K562 (cell line): ENCODE measurements at regions not wholly inside any gene's neighbourhood (a gene's known extent, or its start where the extent isn't known, plus 50 kb on each side); places are given as distances from the start of the nearest gene placed in this dataset.

Source experiments
- ATAC-seq: fragments of 200-7000 bp; cut with Tn5 transposase; 3 replicates; pipeline ENCODE4 v1.9.1; 2020; ENCODE audit warnings: moderate library complexity
- BruUV-seq: library from RNA; stranded (reverse); fragments of 400-500 nt; replicated peaks from 2 replicates; lab custom pipeline; 2021; lab: Mats Ljungman, UMichigan
- CTCF ChIA-PET: fragments of 300-600 bp; formaldehyde crosslinking; extraction: SDS; loops from one replicate; lab custom pipeline; 2021; ENCODE audit warnings: low intra/inter-chr PET ratio; lab: Yijun Ruan, JAX
- POLR2A ChIA-PET: fragments of 300-600, 350-650 bp; sonication (Branson Sonifier 250); formaldehyde crosslinking; extraction: SDS; loops from one replicate; lab custom pipeline; 2021; ENCODE audit warnings: antibody characterized with exemption, inconsistent platforms; lab: Yijun Ruan, JAX
- DNase-seq, 4 experiments: peaks; one replicate each; pipeline versions ENCODE4 v3.0.0 to v3.0.0-alpha.2; 2011 to 2018; ENCODE audit warnings: low spot score in 3 of 4, mixed read lengths in 3 of 4; ENCODE audit errors: extremely low read depth in 1 of 4
- FAIRE-seq: peaks from 2 replicates; lab custom pipeline; 2011; peaks lifted over from hg19 to GRCh38; lab: Jason Lieb, UNC
- H2AFZ ChIP-seq: 2 replicates; pipeline ENCODE4 v1.6.0; 2011; ENCODE audit warnings: low read depth, low read length, control low read depth, inconsistent platforms
- H3K27ac ChIP-seq: fragments of 200-600 bp; 3 replicates; pipeline ENCODE4 v1.8.0; 2011; ENCODE audit warnings: low read depth, mild to moderate bottlenecking, control low read depth, inconsistent platforms, low read length, moderate library complexity, mixed read lengths; ENCODE audit errors: extremely low read depth
- H3K27me3 ChIP-seq, 2 experiments: fragments of 300-600 bp in 1 of 2; 2 replicates in 1 of 2; 3 replicates in 1 of 2; pipeline versions ENCODE4 v1.6.0 to v1.8.0; 2011; ENCODE audit warnings: inconsistent platforms in 2 of 2, low read length in 2 of 2, mild to moderate bottlenecking in 1 of 2, mixed read lengths in 1 of 2, moderate library complexity in 1 of 2; ENCODE audit not compliant: control insufficient read depth in 2 of 2, insufficient read depth in 2 of 2
- H3K36me3 ChIP-seq: fragments of 300-600 bp; 3 replicates; pipeline ENCODE4 v1.8.0; 2011; ENCODE audit warnings: mild to moderate bottlenecking, low read length, inconsistent platforms; ENCODE audit not compliant: control insufficient read depth, insufficient read depth
- H3K4me1 ChIP-seq, 2 experiments: fragments of 200-600 bp in 1 of 2; replicated peaks in 1 of 2; 2 replicates in 1 of 2; 3 replicates in 1 of 2; pipeline versions ENCODE4 v1.5.1 to v1.8.0; 2011; ENCODE audit warnings: inconsistent platforms in 2 of 2, low read length in 2 of 2, mild to moderate bottlenecking in 1 of 2, mixed read lengths in 1 of 2, moderate library complexity in 1 of 2; ENCODE audit not compliant: control insufficient read depth in 2 of 2, insufficient read depth in 2 of 2
- H3K4me2 ChIP-seq: 2 replicates; pipeline ENCODE4 v1.6.1; 2011; ENCODE audit warnings: low read length, control low read depth, inconsistent platforms, mixed read lengths; ENCODE audit not compliant: insufficient read depth
- H3K4me3 ChIP-seq: fragments of 200-600 bp; sonication (generic), shearing (Covaris generic); 2 replicates; pipeline ENCODE4 v1.5.1; 2016; ENCODE audit warnings: control low read depth, inconsistent platforms
- H3K79me2 ChIP-seq: fragments of 200-600 bp; 3 replicates; pipeline ENCODE4 v1.8.0; 2011; ENCODE audit warnings: low read length, inconsistent platforms; ENCODE audit not compliant: control insufficient read depth, insufficient read depth
- H3K9ac ChIP-seq, 2 experiments: 2 replicates each; pipeline versions ENCODE4 v1.6.0 to v1.6.1; 2011; ENCODE audit warnings: low read depth in 2 of 2, low read length in 2 of 2, control low read depth in 1 of 2, inconsistent platforms in 1 of 2, mild to moderate bottlenecking in 1 of 2, mixed read lengths in 1 of 2; ENCODE audit not compliant: insufficient read depth in 1 of 2
- H3K9me1 ChIP-seq: one replicate; pipeline ENCODE4 v1.6.0; 2011; ENCODE audit warnings: inconsistent platforms, mild to moderate bottlenecking, low read length, moderate library complexity; ENCODE audit not compliant: control insufficient read depth, insufficient read depth
- H3K9me3 ChIP-seq: replicated peaks from 2 replicates; pipeline ENCODE4 v1.5.1; 2011; ENCODE audit warnings: low read depth, low read length, inconsistent platforms; ENCODE audit not compliant: control insufficient read depth, insufficient read depth
- H4K20me1 ChIP-seq: replicated peaks from 2 replicates; pipeline ENCODE4 v1.6.1; 2011; ENCODE audit warnings: low read length, inconsistent platforms, mixed read lengths; ENCODE audit not compliant: control insufficient read depth, insufficient read depth
- BDP1 ChIP-seq: IDR thresholded peaks from 3 replicates; pipeline ENCODE4 v1.6.1; 2011; ENCODE audit not compliant: insufficient read length, insufficient read depth
- BRD9 ChIP-seq: fragments of 450-650 bp; IDR thresholded peaks from 2 replicates; pipeline ENCODE4 v1.6.1; 2018; ENCODE audit warnings: low read depth; ENCODE audit not compliant: partially characterized antibody
- CBX2 ChIP-seq: fragments of 200-600 bp; sonication (generic); IDR thresholded peaks from one replicate; pipeline ENCODE4 v1.6.1; 2012; ENCODE audit warnings: mild to moderate bottlenecking, low read length, inconsistent platforms; ENCODE audit not compliant: insufficient read depth, poor library complexity, severe bottlenecking
- CSDE1 ChIP-seq, 2 experiments: fragments of 450-650 bp; IDR thresholded peaks; 2 replicates each; pipeline ENCODE4 v1.6.1; 2016; ENCODE audit warnings: mild to moderate bottlenecking in 1 of 2
- FOSL1 ChIP-seq: fragments of 200-800 bp; sonication (Bioruptor generic); conservative IDR thresholded peaks from 2 replicates; pipeline ENCODE4 v1.6.1; 2016; ENCODE audit warnings: missing genetic modification characterization, missing compliant biosample characterization
- HMGN3 ChIP-seq: IDR thresholded peaks from 2 replicates; pipeline ENCODE4 v1.6.1; 2011; ENCODE audit warnings: borderline replicate concordance, low read depth, mild to moderate bottlenecking, mixed read lengths, low read length; ENCODE audit not compliant: insufficient read length; ENCODE audit errors: extremely low read depth
- MAFK ChIP-seq: IDR thresholded peaks from 2 replicates; pipeline ENCODE4 v1.6.1; 2011; ENCODE audit warnings: low read length, improper control_type of control experiment
- MED1 ChIP-seq: sonication (generic); formaldehyde crosslinking; IDR thresholded peaks from 2 replicates; pipeline ENCODE4 v1.8.1; 2023; ENCODE audit warnings: missing genetic modification reagents, borderline replicate concordance
- PRPF4 ChIP-seq: fragments of 200-400 bp; formaldehyde crosslinking; IDR thresholded peaks from one replicate; pipeline ENCODE4 v1.6.1; 2017; ENCODE audit warnings: low read length, low read depth, mild to moderate bottlenecking; ENCODE audit not compliant: insufficient read depth, poor library complexity, severe bottlenecking
- SREBF1 ChIP-seq: fragments of 150-350 bp; IDR thresholded peaks from 2 replicates; pipeline ENCODE4 v1.6.1; 2014; ENCODE audit warnings: antibody characterized with exemption, low read depth, low read length, borderline replicate concordance
- USF2 ChIP-seq: sonication (generic); formaldehyde crosslinking; IDR thresholded peaks from 2 replicates; pipeline ENCODE4 v1.5.0; 2020; ENCODE audit warnings: missing genetic modification reagents
- ZBTB17 ChIP-seq: fragments of 450-650 bp; formaldehyde crosslinking; IDR thresholded peaks from 2 replicates; pipeline ENCODE4 v1.4.0; 2020; ENCODE audit warnings: mild to moderate bottlenecking
- ZNF584 ChIP-seq: fragments of 200-800 bp; sonication (Bioruptor generic); IDR thresholded peaks from 2 replicates; pipeline ENCODE4 v1.6.1; 2016; ENCODE audit warnings: low read depth, mild to moderate bottlenecking, missing genetic modification characterization, missing compliant biosample characterization
- ZNF668 ChIP-seq: fragments of 250-450 bp; sonication (Bioruptor Pico); IDR thresholded peaks from 2 replicates; pipeline ENCODE4 v1.8.0; 2022; ENCODE audit warnings: mild to moderate bottlenecking, inconsistent platforms
- WGBS: fragments of 100-300 bp; shearing (Covaris generic); methylation state at CpG from one replicate; pipeline ENCODE4 v1.1.6; 2016; ENCODE audit warnings: low coverage, mixed read lengths; ENCODE audit not compliant: insufficient coverage; ENCODE audit errors: missing lambda C conversion rate; 5-methylcytosine and 5-hydroxymethylcytosine counted together
- in situ Hi-C: fragments of 300-500 bp; cut with MboI; formaldehyde crosslinking; loops from 4 replicates; pipeline ENCODE4 v1.15.0; 2018; ENCODE audit warnings: inconsistent platforms, mixed read lengths
- intact Hi-C: fragments of 100-400 bp; cut with micrococcal nuclease; formaldehyde crosslinking; loops from 2 replicates; pipeline ENCODE4 v1.14.2; 2022
- TF ChIP-seq, protein P1 (sequence below): fragments of 250-450 bp; sonication (Bioruptor Pico); IDR thresholded peaks from 2 replicates; pipeline ENCODE4 v1.8.0; 2021; ENCODE audit warnings: borderline replicate concordance, mild to moderate bottlenecking, moderate library complexity; ENCODE audit not compliant: poor library complexity, severe bottlenecking
- TF ChIP-seq, protein P2 (sequence below): fragments of 450-650 bp; IDR thresholded peaks from one replicate; pipeline ENCODE4 v1.6.1; 2018; ENCODE audit warnings: mild to moderate bottlenecking, moderate library complexity; ENCODE audit not compliant: partially characterized antibody

DNA sequence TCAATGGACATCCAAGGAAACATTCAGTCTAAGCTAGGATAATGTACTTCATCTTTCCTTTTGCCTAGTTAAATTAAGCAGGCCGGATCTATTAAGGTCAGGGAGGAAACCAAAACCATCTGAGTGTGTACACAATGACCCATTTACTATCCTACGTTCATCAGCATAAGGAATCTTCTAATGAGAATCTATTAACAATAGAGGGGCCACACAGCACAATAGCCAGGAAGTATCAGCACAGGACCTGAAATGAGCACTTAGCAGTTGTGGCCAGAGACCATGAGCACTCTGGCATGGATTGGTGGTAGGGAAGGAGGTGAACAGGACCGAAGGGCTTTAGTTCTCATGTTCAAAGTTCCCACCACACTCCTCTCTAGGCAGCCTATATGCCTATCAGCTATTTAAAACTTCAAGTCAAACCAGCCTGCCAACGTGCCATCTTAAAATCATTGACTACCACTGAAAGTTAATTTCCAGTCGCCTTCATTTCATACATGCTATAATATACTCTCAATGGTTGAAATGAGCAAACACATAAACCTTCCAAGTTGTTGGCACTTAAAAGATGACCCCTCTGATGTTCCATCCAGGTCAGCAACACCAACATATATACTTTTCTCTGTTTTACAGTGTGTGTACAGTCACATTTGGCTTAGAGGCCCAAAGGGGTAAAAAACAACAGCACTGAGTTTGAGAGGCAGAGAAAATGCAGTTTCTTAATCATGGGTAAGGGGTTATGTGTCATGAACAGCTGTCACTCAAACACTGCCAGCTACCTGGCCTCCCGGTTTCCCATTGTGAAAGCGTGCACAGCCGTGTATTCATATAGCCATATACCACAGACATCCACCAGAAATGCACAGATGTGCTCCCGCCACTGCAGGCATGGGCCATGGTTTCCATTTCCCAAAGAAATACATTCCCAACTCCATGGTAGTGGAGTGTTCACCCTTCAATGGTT lies 184.3 kb downstream of the TBXT start:
- POLR2A ChIA-PET: interaction anchor here (0.6 kb wide), 1 partner anchor 979 kb away, joined by 10 read pairs; no protein-coding TSS in a partner anchor
- FAIRE-seq: no peak

GRCh38 chr6:165978476-165978875 lies 189.2 kb downstream of the TBXT start:
- Histone ChIP-seq H3K9ac (no peak overlapping the region), H3K4me1 (no peaks in the 10 kb centered on the region), H3K36me3 (no peaks in the 10 kb centered on the region), H2AFZ (no peak overlapping the region), H3K27ac (no peak overlapping the region), H3K27me3 (no peaks in the 10 kb centered on the region), H3K4me3 (no peak overlapping the region), H3K79me2 (no peaks in the 10 kb centered on the region), H4K20me1 (peaks cover 3% of the 10 kb centered on the region; the same call in 1 of the 2 replicates), H3K9me3 (no peaks in the 10 kb centered on the region), H3K4me2 (no peak overlapping the region), H3K9me1 (no peaks in the 10 kb centered on the region)
- intact Hi-C loops (no loop called here), in situ Hi-C loops (no loop called here)
- no TSS peak for BruUV-seq
- no peak for ATAC-seq
- FAIRE-seq: no peak
- ChIA-PET CTCF (no interaction called here), POLR2A (interaction anchor here (0.6 to 0.7 kb wide), 2 partner anchors 80 to 148 kb away, joined by 3 read pairs; no protein-coding TSS in a partner anchor)
- WGBS: 0% methylated on average over 3 of the region's 3 CpGs
- DNase-seq: no peak
- TF ChIP-seq MAFK (no peak), USF2 (CRISPR knock-in tag) (no peak), BDP1 (no peak), ZNF584 (CRISPR knock-in tag) (no peak), BRD9 (no peak), PRPF4 (no peak)
- TF ChIP-seq, protein P1, sequence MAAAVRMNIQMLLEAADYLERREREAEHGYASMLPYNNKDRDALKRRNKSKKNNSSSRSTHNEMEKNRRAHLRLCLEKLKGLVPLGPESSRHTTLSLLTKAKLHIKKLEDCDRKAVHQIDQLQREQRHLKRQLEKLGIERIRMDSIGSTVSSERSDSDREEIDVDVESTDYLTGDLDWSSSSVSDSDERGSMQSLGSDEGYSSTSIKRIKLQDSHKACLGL: no peak
- TF ChIP-seq, protein P2, sequence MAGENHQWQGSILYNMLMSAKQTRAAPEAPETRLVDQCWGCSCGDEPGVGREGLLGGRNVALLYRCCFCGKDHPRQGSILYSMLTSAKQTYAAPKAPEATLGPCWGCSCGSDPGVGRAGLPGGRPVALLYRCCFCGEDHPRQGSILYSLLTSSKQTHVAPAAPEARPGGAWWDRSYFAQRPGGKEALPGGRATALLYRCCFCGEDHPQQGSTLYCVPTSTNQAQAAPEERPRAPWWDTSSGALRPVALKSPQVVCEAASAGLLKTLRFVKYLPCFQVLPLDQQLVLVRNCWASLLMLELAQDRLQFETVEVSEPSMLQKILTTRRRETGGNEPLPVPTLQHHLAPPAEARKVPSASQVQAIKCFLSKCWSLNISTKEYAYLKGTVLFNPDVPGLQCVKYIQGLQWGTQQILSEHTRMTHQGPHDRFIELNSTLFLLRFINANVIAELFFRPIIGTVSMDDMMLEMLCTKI: no peak

More for the DNA sequence above, 184.3 kb downstream of the TBXT start:
- no peaks in the 10 kb centered on the region for H3K9me3 ChIP-seq
- no peak overlapping the region for H3K9ac ChIP-seq
- peaks cover 3% of the 10 kb centered on the region; the same call in 1 of the 2 replicates for H4K20me1 ChIP-seq
- no peaks in the 10 kb centered on the region for H3K9me1 ChIP-seq
- H3K27ac ChIP-seq: no peak overlapping the region
- no peaks in the 10 kb centered on the region for H3K4me1 ChIP-seq
- no peaks in the 10 kb centered on the region for H3K79me2 ChIP-seq
- intact Hi-C loops (no loop called here), in situ Hi-C loops (no loop called here)
- CTCF ChIA-PET: no interaction called here
- no peak overlapping the region for H3K4me2 ChIP-seq
- under 1% methylated on average over 9 of the region's 9 CpGs for WGBS
- DNase-seq (no peak), ATAC-seq (no peak)
- H3K27me3 ChIP-seq: peaks cover 3 to 5% of the 10 kb centered on the region in 2 experiments; a peak in 3 of 5 replicates
- H3K36me3 ChIP-seq: no peaks in the 10 kb centered on the region
- TF ChIP-seq FOSL1 (no peak), CBX2 (no peak), ZNF668 (CRISPR knock-in tag) (no peak), SREBF1 (no peak), HMGN3 (no peak), CSDE1 (IDR thresholded peaks at IDR 0.05) (no peak), MED1 (no peak), ZBTB17 (CRISPR knock-in tag) (no peak)
- no peak overlapping the region for H3K4me3 ChIP-seq
- no peak overlapping the region for H2AFZ ChIP-seq
- no TSS peak for BruUV-seq
